GM18519 (cell line): ENCODE measurements at regions not wholly inside any gene's neighbourhood (a gene's known extent, or its start where the extent isn't known, plus 50 kb on each side); places are given as distances from the start of the nearest gene placed in this dataset.
"Not testable (repeated sequence)": the region's sequence is repeated elsewhere in the genome, so short reads cannot be mapped to it uniquely, and the experiment has no call there.

Experiments
- ATAC-seq: cut with Tn5 transposase; IDR thresholded peaks from one replicate; pipeline ENCODE4 v1.9.1; 2021; ENCODE audit warnings: mild to moderate bottlenecking, moderate library complexity; ENCODE audit not compliant: unreplicated experiment, low FRiP score

DNA sequence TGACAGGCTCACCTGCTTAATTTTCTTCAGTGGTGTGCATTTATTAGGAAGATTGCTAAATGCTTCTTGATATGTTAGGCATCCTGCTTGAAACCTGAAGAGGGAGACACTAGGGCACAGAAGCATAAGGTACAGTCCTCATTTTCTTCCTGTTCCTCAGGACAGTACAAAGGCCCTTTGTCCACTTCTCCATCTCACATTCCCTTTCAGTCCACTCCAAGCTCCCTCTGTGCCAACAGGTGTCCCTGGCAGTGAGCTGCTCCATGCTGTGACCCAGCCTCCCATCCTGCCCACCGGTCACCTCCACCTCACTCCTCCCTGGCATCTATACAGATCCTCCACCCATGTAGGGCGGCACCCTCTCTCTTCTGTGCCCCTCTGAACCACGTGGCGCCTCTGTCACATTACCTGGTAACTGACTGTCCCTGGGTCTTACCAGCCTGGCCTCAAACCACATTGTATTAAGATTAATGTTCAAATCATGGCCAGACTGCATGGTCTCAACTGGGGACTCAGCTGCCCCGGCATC, 162.8 kb downstream of the VAPA start:
- ATAC-seq, result no peak

DNA sequence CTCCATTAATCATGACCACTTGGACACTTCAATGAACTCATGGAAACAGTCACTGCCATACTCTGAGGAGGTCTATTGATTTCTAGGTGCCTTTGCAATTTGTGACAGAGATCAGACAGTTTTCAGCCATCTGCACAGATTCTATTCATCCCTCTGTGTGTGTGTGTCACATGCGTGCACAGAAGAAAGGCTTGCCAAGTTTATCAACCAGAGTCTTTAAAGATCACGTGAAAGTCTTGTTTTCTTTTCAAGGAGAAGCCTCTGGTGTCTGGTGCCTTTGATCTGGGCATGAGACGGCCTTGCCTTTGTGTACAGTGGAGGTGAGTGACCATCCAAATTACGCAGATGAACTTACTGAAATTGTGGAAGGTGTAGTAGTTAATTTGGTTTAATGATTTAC, 164.2 kb downstream of the VAPA start:
- ATAC-seq, result no peak

- ATAC-seq, result no peak
These were observed 166.6 kb downstream of the VAPA start for GRCh38 chr18:10080372-10080771.

- no peak for ATAC-seq
These were observed 167.7 kb downstream of the VAPA start for GRCh38 chr18:10081492-10081891.

DNA sequence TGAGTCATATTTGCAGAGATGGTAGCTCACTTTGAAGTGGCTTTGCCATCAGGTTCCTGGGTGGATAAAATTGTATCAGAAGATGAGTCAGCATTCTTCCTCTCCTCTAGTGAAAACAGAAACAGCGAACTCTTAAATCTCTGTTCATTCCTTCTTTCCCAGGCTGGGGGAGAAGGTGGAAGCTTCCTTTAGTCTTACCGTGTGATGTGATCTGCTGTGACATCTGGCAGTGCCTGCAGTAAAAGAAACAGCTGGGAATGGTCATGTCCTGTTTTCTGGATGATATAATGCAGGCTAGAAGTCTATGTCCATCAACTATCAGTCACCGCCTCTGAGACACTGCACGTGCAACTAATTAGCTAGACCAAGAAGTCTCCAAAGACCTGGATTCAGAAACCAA, 171.6 kb downstream of the VAPA start:
- no peak for ATAC-seq

DNA sequence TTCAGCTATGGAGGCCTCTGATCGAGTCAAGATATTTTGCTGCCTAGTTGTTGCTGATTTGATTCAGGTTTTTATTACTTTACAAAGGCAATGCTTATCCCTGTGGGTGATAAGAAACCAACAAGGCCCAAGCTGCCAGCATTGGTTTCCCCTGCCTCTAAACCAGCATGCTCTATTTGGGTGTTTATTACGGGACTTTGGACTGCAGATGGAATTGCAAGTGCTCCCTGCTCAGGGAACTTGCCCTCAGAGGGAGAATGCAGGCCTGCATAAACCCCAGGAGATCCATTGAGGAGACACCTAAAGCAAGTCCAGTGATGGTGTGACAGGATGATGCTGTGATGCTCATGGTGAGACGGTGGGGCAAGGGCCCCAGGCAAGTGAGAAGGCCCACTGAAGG, 172.1 kb downstream of the VAPA start:
- ATAC-seq, result no peak

- no peak for ATAC-seq
These were observed 172.8 kb downstream of the VAPA start for GRCh38 chr18:10086458-10087210.

GRCh38 chr18:10088734-10089133, 174.9 kb downstream of the VAPA start:
- no peak for ATAC-seq

GRCh38 chr18:10089881-10090280, 176.1 kb downstream of the VAPA start:
- ATAC-seq, result no peak

GRCh38 chr18:10090668-10091067, 176.9 kb downstream of the VAPA start:
- no peak for ATAC-seq

DNA sequence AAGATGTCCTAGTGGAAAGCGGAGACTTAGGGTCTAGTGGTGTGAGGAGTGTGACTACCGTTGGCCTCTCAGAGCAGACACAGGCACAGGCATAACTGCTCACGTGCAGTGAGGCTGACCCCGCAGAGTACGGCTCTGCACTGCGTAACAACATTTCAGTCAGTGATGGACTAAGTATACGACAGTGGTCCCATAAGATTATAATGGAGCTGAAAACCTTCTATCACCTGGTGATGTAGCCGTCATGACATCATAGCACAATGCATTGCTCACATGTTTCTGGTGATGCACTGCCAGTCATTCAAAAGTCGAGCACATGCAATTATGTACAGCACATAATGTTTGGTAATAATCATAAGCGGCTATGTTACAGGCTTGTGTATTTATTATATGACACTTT, 179.6 kb downstream of the VAPA start:
- no peak for ATAC-seq

- no peak for ATAC-seq
These were observed 180.3 kb downstream of the VAPA start for GRCh38 chr18:10094154-10094553.

- no peak for ATAC-seq
These were observed 180.8 kb downstream of the VAPA start for GRCh38 chr18:10094655-10095054.

DNA sequence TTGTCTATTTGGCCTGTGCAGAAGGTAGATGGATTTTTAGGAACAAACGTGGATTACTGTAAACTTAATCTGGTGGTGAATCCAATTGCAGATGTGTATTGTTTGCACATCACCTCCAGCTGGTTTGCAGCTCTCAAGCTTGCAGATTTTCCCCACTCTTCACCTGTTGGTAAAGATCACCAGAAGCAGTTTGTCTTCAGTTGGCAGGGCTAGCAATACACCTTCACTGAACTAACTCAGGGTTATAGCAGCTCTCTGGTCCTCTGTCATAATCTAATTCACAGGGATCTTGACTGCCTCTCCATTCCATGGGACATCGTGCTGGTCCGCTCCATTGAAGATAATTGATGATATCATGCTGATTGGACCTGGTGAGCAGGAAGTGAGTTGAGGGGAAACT, 181.5 kb downstream of the VAPA start:
- ATAC-seq, result no peak

DNA sequence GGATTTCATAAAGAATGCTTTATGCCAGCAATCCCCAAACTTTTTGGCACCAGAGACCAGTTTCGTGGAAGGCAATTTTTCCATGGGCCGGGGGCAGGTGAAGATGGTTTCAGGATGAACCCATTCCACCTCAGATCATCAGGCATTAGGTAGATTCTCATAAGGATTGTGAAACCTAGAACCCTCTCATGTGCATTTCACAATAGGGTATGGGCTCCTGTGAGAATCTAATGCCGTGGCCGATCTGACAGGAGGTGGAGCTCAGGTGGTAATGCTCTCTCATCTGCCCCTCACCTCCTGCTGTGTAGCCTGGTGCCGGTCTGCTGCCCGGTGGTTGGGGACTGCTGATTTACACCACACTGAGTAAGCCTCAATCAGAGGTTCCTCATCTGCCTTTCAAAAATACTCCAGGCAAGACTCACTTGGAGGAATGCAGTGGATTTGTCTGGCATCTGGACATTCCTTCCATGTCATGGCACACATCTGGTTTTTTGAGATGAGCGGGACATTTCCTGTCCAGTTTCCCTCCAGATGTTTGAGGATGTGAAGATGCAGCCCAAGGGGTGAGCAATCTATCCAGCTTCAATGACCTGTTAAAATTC, 185.8 kb downstream of the VAPA start:
- ATAC-seq, result no peak

GRCh38 chr18:10100196-10100595, 186.4 kb downstream of the VAPA start:
- ATAC-seq, result no peak

DNA sequence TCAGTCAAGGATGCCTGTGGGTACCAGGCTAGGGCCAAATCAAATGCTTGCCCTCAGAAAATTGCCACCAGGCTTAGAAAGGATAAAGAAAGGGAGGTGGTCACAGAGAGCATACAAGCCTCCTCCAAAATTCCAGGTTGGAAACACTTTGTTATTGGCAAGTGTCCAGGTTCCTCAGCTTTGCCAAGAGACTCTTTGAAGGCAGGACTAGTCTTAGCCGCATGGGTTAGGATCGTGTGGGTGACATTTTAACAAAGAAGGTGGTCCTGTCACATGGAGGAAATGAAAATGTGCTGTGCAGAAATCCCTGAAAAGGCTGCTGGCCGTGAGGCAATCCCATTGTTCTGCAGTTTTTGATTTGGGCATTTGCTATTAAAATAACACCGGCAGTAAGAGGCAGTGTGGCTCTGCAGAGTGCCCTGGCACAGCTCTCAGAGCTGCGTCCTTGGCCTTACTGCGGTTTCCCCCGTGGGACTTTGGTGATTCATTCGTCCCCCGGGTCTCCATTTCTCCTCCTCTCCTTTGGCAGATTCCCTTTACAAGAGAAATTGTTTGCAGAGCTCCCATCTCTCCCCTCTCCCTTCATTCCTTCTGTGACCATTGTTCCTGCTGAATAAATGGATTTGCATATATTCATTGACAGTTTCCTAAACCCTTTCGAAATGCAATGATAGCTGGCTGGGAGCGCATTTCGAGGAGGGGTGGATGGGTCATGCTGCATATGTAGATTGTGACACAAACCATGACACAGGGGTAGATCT, 187.3 kb downstream of the VAPA start:
- ATAC-seq, result no peak

GRCh38 chr18:10101729-10102128, 187.9 kb downstream of the VAPA start:
- no peak for ATAC-seq

- ATAC-seq, result not testable (repeated sequence)
These were observed 191.3 kb downstream of the VAPA start for GRCh38 chr18:10105118-10105517.

DNA sequence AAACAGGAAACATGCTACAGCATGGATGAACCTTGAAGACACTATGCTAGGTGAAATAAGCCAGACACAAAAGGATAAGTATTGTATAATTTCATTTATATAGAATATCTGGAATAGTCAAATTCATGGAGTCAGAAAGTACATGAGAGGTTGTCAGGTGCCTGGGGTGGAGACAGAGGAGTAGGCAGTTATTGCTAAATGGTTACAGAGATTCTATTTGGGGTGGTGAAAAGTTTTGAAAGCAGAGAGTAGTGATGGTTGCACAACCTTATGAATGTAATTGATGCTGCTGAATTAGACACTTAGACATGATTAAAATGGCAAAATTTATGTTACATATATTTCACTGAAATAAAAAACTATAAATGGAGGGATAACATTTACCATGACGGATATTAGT, 197.4 kb downstream of the VAPA start:
- no peak for ATAC-seq

- ATAC-seq, result no peak
These were observed 198.1 kb downstream of the VAPA start for GRCh38 chr18:10111944-10112343.
